ENCODE measurements at regions not wholly inside any gene's neighbourhood (a gene's known extent, or its start where the extent isn't known, plus 50 kb on each side); places are given as distances from the start of the nearest gene placed in this dataset.
A peak's percentile ranks its signal among the peaks of the same experiment; 100 is the strongest.

GRCh38 chr16:87058728-87059250 lies 258.4 kb downstream of the C16orf95 start:
- H3K27me3 Mint-ChIP-seq (ENCODE audit: low read depth), result peaks cover 19% of the 10 kb centered on the region
- no peaks in the 10 kb centered on the region for H3K9me3 Mint-ChIP-seq
- H3K4me1 Mint-ChIP-seq (ENCODE audit: low read depth), result no peaks in the 10 kb centered on the region
- DNase-seq (ENCODE audit: low spot score), result no peak
- H3K36me3 Mint-ChIP-seq (ENCODE audit: low read depth), result no peaks in the 10 kb centered on the region
- H3K4me3 Mint-ChIP-seq, result no peak overlapping the region
- H3K27ac Mint-ChIP-seq, result no peak overlapping the region

DNA sequence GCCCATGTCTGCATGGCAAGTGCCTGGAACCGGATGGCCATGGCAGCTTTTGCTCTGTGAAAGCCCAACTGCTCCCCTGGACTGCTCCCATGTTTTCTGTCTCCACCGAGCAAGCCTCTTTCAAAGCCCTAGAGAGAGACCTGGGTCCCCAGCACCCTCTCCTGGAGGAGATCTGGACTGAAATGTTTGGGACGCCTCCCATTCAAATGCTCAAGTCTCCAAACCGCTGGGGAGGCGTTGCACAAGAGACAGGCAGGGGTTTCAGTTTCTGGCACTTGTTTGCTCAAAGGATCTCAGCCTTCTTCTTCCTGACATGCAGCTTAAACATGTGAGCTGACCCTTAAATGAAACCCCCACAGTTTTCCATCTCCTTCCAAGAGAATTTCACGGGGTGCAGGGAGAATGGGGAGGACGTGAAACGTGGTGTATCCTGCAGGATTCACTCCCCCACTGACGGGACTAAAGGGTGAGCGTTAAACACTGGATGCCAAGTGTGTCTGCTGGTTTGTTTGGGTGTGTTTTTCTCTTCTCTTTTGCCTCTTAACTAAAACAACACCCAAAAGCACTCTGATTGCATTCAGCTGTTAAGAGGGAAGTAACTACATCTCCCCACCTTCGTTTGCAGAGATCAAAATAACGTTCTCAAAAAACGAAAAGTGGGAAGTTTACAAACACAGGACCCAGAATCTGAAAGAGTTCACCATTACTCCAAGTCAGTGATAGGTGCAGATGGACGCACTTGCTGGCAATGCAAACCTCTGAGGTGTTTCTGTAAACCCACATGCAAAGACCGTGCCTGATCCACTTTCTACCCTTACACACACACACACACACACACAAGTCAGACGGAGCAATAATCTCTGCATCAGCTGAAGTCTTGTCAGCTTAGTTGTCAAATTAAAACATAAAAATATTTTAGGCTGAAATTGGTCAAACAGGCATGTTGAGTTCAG lies 256.9 kb downstream of the C16orf95 start:
- Mint-ChIP-seq H3K36me3 (ENCODE audit: low read depth) (no peaks in the 10 kb centered on the region), H3K4me3 (no peak overlapping the region), H3K27ac (no peak overlapping the region), H3K9me3 (no peaks in the 10 kb centered on the region), H3K4me1 (ENCODE audit: low read depth) (no peaks in the 10 kb centered on the region), H3K27me3 (ENCODE audit: low read depth) (peaks cover 28% of the 10 kb centered on the region)
- no peak for DNase-seq (ENCODE audit: low spot score)

DNA sequence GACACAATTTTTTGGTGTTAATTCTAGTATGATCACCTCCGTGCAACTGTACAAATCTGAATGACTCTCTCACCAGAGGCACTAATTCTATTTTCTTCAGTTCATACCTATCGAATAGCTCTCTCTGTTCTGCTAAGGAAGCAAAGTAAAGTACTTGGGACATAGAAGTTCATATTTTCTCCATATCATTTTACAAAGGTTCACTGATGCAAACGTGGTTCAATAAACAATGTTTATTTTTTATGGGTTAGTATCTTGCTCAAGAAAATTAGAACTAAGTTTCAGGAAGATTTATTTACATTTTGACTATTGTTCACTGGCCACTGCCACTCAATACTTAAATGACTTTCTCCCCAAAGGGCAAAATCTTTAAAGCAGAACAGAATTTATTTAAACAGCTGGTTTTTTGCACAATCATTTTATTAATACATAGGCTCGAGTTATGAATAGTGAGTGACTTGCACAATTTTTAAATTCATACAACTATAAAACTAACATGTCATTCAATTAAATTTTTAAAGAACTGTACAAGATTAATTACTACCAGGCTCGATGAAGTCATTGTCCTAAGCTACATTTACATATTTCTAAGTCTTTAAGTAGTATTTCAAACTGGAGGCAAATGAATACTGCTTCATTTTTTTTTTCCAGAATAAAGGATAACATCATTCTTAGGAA lies 255.8 kb downstream of the C16orf95 start:
- Mint-ChIP-seq H3K9me3 (no peaks in the 10 kb centered on the region), H3K4me3 (no peak overlapping the region), H3K36me3 (ENCODE audit: low read depth) (no peaks in the 10 kb centered on the region), H3K27ac (no peak overlapping the region), H3K27me3 (ENCODE audit: low read depth) (peaks cover 37% of the 10 kb centered on the region), H3K4me1 (ENCODE audit: low read depth) (no peaks in the 10 kb centered on the region)
- no peak for DNase-seq (ENCODE audit: low spot score)

DNA sequence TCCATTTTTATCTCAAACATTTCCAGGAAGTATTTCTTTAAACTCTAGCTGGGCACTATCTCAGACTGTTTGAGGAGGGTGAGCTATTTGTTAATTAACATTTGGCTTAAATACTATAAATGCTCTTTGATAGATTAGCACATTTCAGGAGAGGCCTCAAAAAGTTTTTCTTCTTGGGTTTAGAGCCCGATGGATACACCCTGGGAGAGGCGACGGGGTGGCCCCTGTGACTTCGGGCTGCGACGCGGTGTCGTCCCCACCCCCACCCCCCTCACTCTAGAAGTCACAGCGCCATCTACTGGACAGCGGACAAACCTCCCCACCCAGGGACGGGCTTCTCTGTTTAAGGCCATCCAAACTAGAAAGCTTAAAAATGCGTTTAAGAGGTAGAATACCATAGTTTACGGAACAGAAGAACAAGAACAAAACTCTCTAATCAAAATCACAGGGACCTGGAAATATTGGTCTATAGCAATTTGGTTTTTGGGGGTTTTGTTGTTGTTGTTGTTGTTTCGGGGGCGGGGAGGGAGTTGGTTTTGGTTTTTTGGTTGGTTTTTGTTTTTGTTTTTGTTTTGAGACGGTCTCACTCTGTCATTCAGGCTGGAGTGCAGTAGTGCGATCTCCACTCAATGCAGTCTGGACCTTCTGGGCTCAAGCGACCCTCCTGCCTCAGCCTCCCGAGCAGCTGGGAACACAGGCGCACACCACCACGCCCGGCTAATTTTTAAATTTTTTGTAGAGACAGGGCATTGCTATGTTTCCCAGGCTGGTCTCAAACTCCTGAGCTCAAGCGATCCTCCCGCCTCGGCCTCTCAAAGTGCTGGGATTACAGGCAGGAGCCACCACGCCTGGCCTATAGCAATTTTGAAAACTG lies 254.4 kb downstream of the C16orf95 start:
- Mint-ChIP-seq H3K27ac (no peak overlapping the region), H3K4me1 (ENCODE audit: low read depth) (no peaks in the 10 kb centered on the region), H3K27me3 (ENCODE audit: low read depth) (peaks cover 37% of the 10 kb centered on the region), H3K36me3 (ENCODE audit: low read depth) (no peaks in the 10 kb centered on the region), H3K9me3 (no peaks in the 10 kb centered on the region), H3K4me3 (no peak overlapping the region)
- peak; percentile 19 for DNase-seq (ENCODE audit: low spot score)

- no peak overlapping the region for H3K4me3 Mint-ChIP-seq
- no peak overlapping the region for H3K27ac Mint-ChIP-seq
- H3K4me1 Mint-ChIP-seq (ENCODE audit: low read depth), result no peaks in the 10 kb centered on the region
- DNase-seq (ENCODE audit: low spot score), result no peak
- H3K9me3 Mint-ChIP-seq, result no peaks in the 10 kb centered on the region
- H3K36me3 Mint-ChIP-seq (ENCODE audit: low read depth), result no peaks in the 10 kb centered on the region
- peaks cover 37% of the 10 kb centered on the region for H3K27me3 Mint-ChIP-seq (ENCODE audit: low read depth)
Measured at GRCh38 chr16:87063543-87063942, 253.6 kb downstream of the C16orf95 start.

GRCh38 chr16:87064731-87065445 lies 252.3 kb downstream of the C16orf95 start:
- no peaks in the 10 kb centered on the region for H3K4me1 Mint-ChIP-seq (ENCODE audit: low read depth)
- peaks cover 37% of the 10 kb centered on the region for H3K27me3 Mint-ChIP-seq (ENCODE audit: low read depth)
- no peak for DNase-seq (ENCODE audit: low spot score)
- H3K4me3 Mint-ChIP-seq, result no peak overlapping the region
- H3K9me3 Mint-ChIP-seq, result no peaks in the 10 kb centered on the region
- no peaks in the 10 kb centered on the region for H3K36me3 Mint-ChIP-seq (ENCODE audit: low read depth)
- H3K27ac Mint-ChIP-seq, result no peak overlapping the region

DNA sequence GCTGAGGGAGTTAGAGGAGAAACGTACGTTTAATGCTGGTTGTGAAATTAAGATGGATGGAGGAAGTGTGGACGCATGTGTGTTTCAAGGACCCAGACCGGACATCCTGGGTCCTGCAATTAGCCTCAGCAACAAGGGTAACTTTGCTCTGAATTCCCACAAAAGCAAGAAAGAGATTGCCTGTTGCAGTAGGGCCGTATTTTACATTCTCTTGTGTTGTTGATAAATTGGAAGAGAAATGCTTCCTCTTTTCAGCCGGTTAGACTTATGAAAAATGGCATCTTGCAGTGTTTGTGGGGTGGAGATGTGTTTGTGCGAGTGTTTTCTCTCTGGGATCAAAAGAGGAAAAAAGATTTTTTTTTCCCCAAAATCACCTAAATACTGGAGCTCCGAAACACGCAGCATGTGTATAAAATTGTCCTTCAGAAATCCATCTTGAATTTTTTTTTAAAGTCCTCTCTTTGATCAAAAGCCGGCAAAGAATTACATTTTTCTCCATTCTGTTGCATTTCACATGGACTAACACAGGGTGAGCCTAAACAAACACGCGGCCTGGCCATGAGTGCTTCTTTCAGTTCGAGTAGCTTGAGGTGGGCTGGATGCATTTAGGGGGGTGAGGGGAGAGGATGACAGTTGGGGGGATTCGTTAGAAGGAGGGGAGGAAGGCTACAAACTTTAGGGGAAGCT lies 251.6 kb downstream of the C16orf95 start:
- Mint-ChIP-seq H3K27ac (no peak overlapping the region), H3K9me3 (no peaks in the 10 kb centered on the region), H3K36me3 (ENCODE audit: low read depth) (no peaks in the 10 kb centered on the region), H3K4me1 (ENCODE audit: low read depth) (no peaks in the 10 kb centered on the region), H3K27me3 (ENCODE audit: low read depth) (peaks cover 36% of the 10 kb centered on the region), H3K4me3 (no peak overlapping the region)
- DNase-seq (ENCODE audit: low spot score), result no peak

DNA sequence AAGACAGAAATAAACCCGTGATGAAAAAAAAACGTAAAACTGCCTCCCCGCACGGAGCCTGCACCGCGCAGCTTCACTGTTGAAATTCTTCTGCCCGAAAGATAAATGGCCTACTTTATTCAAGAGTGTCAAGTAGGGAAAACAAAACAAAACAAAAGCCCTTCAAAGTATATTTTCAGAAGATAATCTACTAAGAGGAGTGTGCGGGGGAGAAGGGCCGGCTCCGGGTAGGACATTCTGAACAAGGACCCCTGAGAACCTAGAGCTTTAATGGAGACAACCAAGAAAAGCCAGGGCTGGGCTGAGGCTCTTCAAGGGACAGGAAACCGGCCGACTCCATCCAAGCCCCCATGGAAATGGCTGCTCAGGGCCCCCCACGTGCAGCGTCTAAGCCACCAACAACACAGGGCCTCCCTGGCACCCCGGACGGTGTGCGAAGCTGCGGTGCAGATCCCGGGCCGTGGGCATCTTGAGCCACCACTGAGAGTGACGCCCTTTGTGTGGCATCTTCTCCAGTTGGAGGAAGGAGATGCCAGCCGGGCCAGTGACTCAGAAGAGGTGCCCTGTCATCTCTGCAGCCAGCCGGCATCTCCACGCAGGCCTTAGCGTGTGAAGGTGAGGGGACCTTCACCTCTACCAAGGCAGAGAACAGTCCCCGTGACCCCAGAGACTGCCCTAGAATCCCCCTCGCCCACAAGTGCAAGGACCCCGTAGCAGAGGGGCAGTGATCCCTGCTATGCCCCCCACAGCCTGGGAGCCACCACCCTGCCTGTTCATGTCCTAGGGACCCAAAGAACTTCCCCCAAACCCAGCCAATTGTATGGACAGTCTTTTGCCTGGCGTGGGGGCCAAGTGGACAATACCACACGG lies 250.8 kb downstream of the C16orf95 start:
- Mint-ChIP-seq H3K4me1 (ENCODE audit: low read depth) (no peaks in the 10 kb centered on the region), H3K9me3 (no peaks in the 10 kb centered on the region), H3K36me3 (ENCODE audit: low read depth) (no peaks in the 10 kb centered on the region), H3K4me3 (no peak overlapping the region), H3K27ac (no peak overlapping the region), H3K27me3 (ENCODE audit: low read depth) (peaks cover 31% of the 10 kb centered on the region)
- DNase-seq (ENCODE audit: low spot score), result no peak

DNA sequence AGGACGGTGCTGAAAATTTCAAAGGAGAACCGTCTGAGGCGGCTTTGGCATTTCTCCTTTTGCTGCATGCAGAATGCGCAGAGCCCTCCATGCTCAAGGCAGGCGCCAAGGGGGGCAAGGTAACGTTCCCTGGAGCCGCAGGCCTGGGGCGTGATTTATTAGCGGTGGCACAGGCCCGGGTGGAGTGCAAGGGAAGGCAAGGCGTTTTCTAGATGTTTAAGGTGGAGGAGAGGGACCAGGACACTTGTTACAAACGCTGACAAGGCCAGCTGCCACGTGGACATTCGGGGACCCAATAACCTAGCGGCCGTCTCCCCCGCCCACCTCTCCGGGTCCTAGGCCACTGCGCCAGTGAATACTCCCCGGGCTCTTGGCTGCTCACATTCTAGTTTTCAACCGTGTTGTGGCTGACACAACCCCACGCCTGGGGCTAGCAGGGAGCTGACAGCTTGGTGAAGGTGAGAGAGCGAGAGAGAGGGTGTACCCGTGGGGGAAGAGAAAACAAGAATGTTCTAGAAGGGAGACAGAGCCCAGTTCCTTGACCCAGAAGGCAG lies 250.1 kb downstream of the C16orf95 start:
- Mint-ChIP-seq H3K9me3 (no peaks in the 10 kb centered on the region), H3K4me1 (ENCODE audit: low read depth) (no peaks in the 10 kb centered on the region), H3K27ac (no peak overlapping the region), H3K36me3 (ENCODE audit: low read depth) (no peaks in the 10 kb centered on the region), H3K4me3 (no peak overlapping the region), H3K27me3 (ENCODE audit: low read depth) (peaks cover 31% of the 10 kb centered on the region)
- DNase-seq (ENCODE audit: low spot score), result no peak

- no peaks in the 10 kb centered on the region for H3K4me1 Mint-ChIP-seq (ENCODE audit: low read depth)
- H3K4me3 Mint-ChIP-seq, result no peak overlapping the region
- no peaks in the 10 kb centered on the region for H3K36me3 Mint-ChIP-seq (ENCODE audit: low read depth)
- no peak overlapping the region for H3K27ac Mint-ChIP-seq
- peaks cover 24% of the 10 kb centered on the region for H3K27me3 Mint-ChIP-seq (ENCODE audit: low read depth)
- no peak for DNase-seq (ENCODE audit: low spot score)
- H3K9me3 Mint-ChIP-seq, result no peaks in the 10 kb centered on the region
Measured at GRCh38 chr16:87067836-87068761, 249.1 kb downstream of the C16orf95 start.

DNA sequence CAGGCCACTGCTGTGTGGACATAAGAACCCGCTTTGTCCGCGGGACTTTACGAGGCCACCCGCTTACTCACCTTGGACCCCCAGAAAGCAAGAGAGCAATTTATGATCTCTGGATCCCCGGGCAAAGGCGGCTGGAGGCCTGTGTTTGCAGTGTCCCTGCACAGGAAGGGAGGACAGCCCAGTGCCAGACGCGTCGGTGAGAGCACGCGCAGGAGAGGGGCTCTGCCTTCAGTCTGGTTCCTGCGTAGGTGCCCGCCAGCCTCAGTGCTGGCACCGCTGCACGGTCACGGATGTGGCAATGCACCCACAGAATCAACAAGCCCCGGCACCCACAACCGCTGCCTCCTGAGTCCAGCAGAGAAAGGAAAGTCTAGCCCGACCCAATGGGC lies 248.4 kb downstream of the C16orf95 start:
- Mint-ChIP-seq H3K36me3 (ENCODE audit: low read depth) (no peaks in the 10 kb centered on the region), H3K27me3 (ENCODE audit: low read depth) (peaks cover 20% of the 10 kb centered on the region), H3K4me1 (ENCODE audit: low read depth) (no peaks in the 10 kb centered on the region), H3K27ac (no peak overlapping the region), H3K9me3 (no peaks in the 10 kb centered on the region), H3K4me3 (no peak overlapping the region)
- DNase-seq (ENCODE audit: low spot score), result no peak

Data from T-helper 2 cell treated with Interferon-gamma antibody and Interleukin-4, amounts not matched to agents 5 μg/mL and 100 μg/mL, for 36 hours (primary cell).